GM10248 (cell line): ENCODE measurements at regions not wholly inside any gene's neighbourhood (a gene's known extent, or its start where the extent isn't known, plus 50 kb on each side); places are given as distances from the start of the nearest gene placed in this dataset.

Source experiments
- CTCF ChIA-PET: fragments of 300-600 bp; sonication (Branson Sonifier 250); formaldehyde crosslinking; extraction: SDS; loops from one replicate; lab custom pipeline; 2021; ENCODE audit warnings: antibody characterized with exemption; lab: Yijun Ruan, JAX
- POLR2A ChIA-PET: fragments of 350-650 bp; sonication (Branson Sonifier 250); formaldehyde crosslinking; extraction: SDS; loops from one replicate; lab custom pipeline; 2020; ENCODE audit warnings: antibody characterized with exemption; lab: Yijun Ruan, JAX
- DNase-seq: peaks from one replicate; pipeline ENCODE4 v3.0.0; 2012; ENCODE audit errors: extremely low spot score
- CTCF ChIP-seq: IDR thresholded peaks from 2 replicates; pipeline ENCODE4 v1.5.1; 2012; ENCODE audit warnings: mild to moderate bottlenecking, low read depth; ENCODE audit errors: extremely low read depth, missing control alignments, control extremely low read depth

- CTCF ChIA-PET: no interaction called here
- POLR2A ChIA-PET: no interaction called here
- TF ChIP-seq CTCF: no peak
- no peak for DNase-seq
Measured at GRCh38 chr12:24759155-24759554, 189.7 kb downstream of the BCAT1 start.

- ChIA-PET CTCF (interaction anchor here (1.4 to 3.0 kb wide), 2 partner anchors 12 to 23 kb away, joined by 5 to 6 read pairs; no protein-coding TSS in a partner anchor), POLR2A (no interaction called here)
- no peak for TF ChIP-seq CTCF
Measured at GRCh38 chr12:24756479-24757024, 192.3 kb downstream of the BCAT1 start.

GRCh38 chr12:24754690-24755638, 193.9 kb downstream of the BCAT1 start:
- ChIA-PET CTCF (interaction anchor here (1.4 to 3.0 kb wide), 3 partner anchors 13 to 25 kb away, joined by 4 to 6 read pairs (median 5); no protein-coding TSS in a partner anchor), POLR2A (no interaction called here)
- no peak for TF ChIP-seq CTCF
- no peak for DNase-seq

More at GRCh38 chr12:24756479-24757024, 192.3 kb downstream of the BCAT1 start:
- no peak for DNase-seq

GRCh38 chr12:24752763-24753462, 196.0 kb downstream of the BCAT1 start:
- ChIA-PET POLR2A (no interaction called here), CTCF (no interaction called here)
- DNase-seq: no peak
- TF ChIP-seq CTCF: no peak

- DNase-seq: no peak
- CTCF ChIA-PET: interaction anchor here (1.2 kb wide), 1 partner anchor 21 kb away, joined by 3 read pairs; no protein-coding TSS in a partner anchor
- TF ChIP-seq CTCF: no peak
- POLR2A ChIA-PET: no interaction called here
Measured at GRCh38 chr12:24751181-24751580, 197.7 kb downstream of the BCAT1 start.

GRCh38 chr12:24750263-24750662, 198.6 kb downstream of the BCAT1 start:
- CTCF ChIA-PET: interaction anchor here (1.4 kb wide), 1 partner anchor 13 kb away, joined by 5 read pairs; no protein-coding TSS in a partner anchor
- TF ChIP-seq CTCF: no peak

More at GRCh38 chr12:24750263-24750662, 198.6 kb downstream of the BCAT1 start:
- no peak for DNase-seq
- POLR2A ChIA-PET: no interaction called here
